Stimulated activated CD4-positive, alpha-beta T cell treated with anti-CD3 and anti-CD28 coated beads, Interleukin-4, amount 100 ng/mL, for 24 hours (primary cell): ENCODE measurements at regions not wholly inside any gene's neighbourhood (a gene's known extent, or its start where the extent isn't known, plus 50 kb on each side); places are given as distances from the start of the nearest gene placed in this dataset.

Source experiments
- DNase-seq: peaks from one replicate; pipeline ENCODE4 v3.0.0-alpha.2; 2020

DNA sequence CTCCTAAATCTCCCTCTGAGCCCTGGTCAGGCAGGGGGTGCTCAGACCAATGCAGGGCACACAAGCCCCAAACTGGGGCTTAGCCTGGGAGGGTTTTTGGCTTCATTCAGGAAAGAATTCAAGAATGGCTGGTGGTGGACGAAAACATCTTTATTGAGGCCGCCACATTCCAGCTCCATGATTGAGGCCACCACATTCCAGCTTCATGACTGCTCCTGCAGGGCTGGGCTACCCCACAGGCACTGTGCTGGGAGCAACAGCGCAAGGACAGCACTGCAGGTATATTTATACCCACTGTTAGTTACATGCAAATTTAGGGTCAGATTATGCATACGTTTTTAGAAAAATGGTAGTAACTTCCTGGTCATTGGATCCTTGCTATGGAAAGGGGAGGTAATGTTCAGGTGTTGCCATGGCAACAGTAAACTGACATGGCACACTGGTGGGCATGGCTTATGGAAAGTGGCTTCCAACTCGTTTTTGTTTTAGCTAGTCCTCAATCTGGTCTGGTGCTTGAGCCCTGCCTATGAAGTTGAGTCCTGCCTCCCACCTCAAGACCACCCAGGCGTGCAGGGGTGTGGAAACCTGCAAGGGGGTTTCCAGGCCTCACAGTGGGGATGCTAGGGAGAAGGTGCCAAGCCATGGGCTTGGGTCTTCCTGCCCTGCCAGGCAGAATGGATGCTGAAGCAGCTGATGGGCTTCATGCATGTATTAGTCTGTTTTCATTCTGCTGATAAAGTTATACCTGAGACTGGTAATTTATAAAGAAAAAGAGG lies 348.7 kb upstream of the AJAP1 start:
- no peak for DNase-seq

DNA sequence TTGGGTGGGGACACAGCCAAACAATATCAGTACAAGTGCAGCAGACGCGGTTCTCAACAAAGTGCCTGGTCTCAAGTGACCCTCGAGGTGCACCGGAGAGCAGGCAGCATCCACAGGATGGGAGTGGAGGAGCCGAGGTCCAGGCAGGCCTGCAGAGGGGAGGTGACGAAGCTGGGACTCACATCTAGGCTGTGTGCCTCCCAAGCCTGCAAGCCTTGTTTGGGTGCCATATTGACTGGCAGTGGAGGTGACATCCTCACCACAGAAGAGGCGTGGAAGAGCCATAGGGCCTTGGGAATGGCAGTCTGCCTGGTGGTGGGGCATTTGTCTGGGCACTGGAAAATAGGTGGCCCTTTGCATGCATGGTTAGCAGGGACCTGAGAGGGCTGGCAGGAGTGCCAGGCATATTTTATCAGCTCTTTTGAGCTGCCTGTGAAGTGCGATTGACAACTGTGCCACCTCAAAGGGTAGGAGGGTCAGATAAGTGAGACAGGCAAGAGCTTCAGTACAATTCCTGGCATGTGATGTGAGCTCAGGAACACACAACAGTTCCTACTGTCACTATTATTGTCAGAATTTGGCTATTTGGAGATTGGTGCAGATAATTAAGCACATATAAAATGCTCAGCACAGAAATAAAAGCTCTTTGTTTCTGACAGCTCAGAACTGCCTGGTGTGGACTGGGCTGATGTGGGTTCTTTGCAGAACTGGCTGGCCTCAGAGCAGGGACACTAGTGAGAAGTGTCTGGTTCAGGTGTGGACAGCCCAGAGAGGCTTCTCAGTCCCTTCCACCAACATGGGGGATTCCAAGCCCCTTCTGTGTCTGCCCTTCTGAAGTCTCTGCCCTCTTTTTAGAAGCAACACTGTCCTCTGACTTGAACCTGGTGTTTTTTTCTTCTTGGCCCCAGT lies 347.6 kb upstream of the AJAP1 start:
- DNase-seq: no peak

DNA sequence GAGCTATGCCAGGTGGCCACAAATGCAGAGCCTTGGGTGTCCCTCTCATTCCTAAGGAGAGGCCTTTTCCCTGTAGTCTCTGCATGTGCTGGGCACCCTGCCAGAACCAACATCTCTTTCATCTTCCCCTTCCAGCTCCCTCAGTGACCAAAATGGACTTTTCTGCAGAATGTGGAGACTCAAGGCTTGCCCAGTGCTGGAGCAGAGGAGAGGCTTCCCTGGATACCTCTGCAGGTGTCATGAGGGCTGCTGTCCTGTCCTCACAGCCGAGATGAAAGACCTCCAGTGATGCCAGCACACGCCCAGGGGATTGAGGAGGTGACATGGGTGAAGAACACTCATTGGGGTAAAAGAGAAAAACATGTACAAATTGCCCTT lies 347.0 kb upstream of the AJAP1 start:
- no peak for DNase-seq

DNA sequence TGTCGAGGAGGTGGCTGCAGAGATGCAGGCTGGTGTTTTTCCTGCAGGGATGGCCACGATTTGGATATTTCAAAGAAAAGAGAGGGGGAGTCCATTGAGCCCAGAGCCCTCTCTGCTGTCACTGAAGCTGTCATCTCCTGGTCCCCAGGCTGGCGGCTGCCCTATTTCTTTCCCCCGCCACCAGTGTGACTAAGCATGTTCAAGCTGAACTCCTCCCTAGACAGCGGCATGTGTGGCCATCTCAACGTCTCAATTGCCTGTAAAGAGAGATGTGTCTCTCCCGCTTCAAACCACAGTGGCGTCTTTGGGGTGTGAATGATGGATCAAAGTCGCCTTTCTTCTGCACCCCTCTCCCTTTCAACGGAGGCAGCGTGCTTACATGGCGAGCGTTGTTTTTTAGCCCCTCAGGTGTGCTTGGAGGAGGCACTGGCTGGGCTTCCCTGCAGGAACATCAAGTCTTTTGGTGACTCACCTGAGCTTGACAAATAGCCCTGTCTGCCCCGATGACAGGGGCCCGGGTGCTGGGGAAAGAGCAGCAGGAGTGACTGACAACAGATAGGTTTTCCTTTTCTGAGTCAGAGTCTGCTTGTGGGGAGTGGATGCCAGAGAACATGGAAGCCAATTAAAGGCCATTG lies 346.4 kb upstream of the AJAP1 start:
- no peak for DNase-seq

DNA sequence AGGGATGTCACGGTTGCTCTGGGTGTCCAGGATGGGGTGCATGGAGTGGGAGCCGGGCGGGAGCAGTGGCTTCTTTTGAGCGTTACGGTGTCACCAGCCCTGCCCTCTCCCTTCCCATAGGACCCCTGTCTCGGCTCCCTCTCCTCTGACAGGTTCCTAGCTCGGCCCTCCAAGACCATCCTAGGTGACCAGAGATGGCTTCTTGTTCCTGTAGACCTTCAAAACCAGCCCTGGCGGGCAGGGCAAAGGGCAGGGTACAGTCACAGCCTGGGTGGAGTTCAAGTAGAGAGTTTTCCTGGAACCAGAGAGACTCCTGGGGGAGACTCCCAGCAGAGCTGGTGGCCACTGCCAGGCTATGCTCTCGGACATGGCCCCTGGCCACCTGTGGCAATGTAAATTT lies 345.6 kb upstream of the AJAP1 start:
- DNase-seq: no peak

DNA sequence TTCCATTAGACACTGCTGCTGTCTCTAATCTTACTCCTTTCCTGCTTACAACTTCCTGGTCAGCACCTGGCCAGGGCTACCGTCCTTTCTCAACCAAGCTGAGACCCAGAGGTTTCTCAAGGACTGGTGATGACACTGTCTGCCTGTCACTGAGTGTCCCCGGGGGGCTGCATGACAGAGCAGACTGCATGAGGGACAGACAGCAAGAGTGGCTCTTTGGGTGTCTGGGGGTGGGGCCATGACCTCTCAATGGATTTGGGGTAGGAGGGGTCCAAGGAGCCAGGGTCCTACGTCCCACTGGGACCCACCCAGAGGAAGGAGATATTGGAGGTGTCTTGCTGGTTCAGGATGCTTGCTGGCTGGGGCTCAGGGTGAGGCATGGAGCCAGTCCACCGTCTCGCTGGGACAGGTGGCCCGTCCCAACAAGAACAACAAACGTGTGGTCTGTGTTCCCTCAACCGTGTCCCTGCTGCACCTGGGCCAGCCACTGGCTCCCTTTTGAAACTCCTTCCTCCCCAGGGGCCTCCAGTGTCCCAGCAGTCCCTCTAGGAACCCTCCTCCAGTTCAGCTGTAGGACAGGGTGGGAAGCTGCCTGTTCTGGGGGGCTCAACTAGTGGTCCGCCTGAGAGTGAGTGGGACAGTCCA lies 344.6 kb upstream of the AJAP1 start:
- no peak for DNase-seq

DNA sequence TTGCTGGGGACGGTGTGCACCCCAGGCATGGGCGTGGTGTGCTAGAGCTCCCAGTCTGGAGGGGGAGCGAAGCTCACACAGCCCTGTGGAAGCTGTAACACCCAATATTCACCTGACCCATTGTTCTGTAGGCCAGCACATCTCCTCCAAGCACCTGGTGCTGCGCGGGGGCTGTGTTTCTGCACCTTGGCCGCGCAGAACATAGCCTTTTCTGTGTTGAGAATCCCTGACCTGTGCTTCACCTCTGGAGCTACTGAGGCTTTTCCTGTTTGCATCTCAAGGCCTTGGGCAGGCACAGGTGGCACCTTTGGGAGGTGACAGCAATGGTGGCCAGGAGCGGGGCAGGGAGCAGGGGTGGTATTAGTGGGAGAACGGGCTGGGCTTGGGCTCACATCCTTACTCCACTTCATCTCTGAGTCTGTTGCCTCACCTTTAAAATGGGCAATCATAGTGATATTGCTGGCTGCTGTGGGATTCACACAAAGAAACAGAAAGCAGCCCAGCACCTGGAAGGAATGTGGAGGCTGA lies 343.9 kb upstream of the AJAP1 start:
- no peak for DNase-seq

DNA sequence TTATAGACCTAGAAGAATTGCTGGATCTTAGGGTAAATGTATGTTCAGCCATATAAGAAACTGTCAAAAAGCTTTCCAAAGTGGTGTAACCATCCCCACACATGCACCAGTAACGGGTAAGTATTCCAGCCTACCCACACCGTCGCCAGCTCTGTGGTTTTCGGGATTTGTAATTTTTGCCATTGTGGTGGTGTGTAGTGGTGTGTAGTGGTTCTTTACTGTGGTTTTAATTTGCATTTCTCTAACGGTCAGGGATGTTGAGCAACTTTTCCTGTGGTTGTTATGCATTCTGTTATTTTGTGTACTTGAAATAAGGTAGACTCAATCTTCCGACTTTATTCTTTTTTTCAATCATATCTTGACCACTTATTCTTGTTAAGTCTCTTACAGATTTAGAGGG lies 342.4 kb upstream of the AJAP1 start:
- DNase-seq: no peak

DNA sequence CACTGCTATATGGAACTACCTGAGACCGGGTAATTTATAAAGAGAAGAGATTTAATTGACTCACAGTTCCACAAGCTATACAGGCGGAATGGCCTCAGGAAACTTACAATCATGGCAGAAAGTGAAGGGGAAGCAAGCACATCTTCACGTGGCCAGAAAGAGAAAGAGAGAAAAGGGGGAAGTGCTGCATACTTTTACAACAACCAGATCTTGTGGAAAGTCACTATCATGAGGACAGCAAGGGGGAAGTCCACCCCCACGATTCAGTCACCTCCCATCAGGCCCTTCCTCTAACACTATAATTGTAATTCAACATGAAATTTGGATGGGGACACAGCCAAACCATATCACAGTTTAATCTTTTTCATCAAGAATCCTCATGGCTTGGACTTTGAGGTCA lies 339.2 kb upstream of the AJAP1 start:
- DNase-seq: no peak

DNA sequence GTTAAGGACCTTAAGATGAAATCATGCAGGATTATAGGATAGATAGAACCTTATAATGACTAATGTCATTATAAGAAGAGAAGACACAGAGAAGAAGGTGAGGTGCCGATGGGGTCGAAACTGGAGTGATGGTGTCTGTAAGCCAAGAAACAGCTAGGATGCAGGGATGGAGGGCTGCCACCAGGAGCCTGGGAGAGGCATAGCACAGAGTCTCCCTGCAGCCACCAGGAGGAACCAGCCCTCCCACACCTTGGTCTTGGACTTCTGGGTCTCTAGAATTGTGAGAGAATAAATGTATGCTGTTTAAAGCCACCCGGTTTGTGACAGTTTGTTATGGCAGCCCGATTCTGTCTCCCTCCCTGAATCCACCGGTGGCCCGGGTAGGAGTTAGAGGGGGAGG lies 337.2 kb upstream of the AJAP1 start:
- DNase-seq: no peak

DNA sequence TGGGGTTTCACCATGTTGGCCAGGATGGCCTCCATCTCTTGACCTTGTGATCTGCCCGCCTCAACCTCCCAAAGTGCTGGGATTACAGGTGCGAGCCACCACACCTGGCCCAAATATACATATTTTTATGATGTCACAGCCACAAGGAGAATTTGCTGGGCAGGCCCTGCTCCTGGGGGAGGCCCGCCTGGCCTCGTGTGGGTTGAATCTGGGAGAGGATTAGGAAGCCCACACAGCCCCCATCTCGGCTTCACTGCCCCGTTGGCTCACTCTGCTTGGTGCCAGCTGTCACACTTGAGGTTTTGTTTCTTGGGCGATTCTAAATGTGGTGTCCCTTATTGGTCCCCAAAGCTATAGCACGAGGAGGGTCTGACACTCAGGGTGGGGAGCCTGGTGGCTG lies 335.7 kb upstream of the AJAP1 start:
- DNase-seq: no peak

DNA sequence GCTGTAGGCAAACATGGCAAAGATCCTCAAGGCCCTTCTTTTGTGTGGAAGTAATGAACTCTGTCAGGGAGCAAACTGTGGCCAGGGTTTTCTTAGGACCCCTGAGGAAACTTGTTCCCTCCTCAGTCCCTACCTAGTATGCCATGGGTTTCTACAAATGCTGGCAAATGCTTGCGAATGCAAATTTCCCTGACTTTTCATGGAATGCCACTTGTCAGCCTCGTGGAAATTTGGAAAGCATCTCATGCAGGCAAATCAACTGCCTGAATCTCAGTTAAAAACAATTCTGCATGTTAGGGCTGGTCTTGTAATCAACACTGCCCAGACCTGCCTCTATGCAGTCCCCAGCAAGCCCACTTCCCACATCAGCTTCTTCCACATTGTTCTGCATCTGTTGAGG lies 334.9 kb upstream of the AJAP1 start:
- DNase-seq: no peak

DNA sequence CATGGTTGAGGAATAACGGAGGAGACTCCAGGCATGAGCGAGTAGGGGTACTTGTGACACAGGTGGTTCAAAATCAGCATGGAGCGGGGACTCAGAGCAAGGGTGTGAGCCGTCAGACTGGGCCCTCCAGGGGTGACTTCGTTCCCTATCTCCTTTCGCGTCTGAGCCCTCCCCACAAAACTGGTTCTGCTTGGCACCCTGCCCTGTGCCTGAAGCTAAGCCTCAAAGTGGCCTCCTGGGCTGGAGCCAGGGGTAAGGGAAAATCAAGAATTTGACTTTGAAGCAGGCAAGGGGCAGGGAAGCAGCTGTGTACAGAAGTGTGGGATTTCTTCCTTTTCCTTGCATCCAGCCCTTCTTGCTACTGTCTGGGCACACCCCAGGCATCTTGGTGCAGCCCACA lies 331.5 kb upstream of the AJAP1 start:
- no peak for DNase-seq

DNA sequence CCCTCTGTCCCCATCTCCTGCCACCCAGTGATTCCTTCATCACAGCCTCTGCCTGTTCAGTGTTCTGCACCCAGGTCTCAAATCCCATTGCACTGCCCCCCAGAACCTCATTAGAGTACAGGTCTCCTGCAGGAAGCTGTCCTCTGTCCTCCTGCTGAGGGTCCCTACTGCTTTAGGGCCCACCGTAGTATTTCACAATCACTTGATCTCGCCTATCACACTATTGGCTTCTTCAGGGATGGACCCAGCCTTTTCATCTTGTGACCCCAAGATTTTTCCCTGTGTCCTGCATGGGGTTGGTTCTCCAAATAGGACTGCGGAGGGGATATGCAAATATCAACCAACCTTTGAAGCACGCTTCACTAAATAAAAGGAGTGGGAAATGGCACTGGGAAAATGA lies 331.1 kb upstream of the AJAP1 start:
- DNase-seq: no peak

DNA sequence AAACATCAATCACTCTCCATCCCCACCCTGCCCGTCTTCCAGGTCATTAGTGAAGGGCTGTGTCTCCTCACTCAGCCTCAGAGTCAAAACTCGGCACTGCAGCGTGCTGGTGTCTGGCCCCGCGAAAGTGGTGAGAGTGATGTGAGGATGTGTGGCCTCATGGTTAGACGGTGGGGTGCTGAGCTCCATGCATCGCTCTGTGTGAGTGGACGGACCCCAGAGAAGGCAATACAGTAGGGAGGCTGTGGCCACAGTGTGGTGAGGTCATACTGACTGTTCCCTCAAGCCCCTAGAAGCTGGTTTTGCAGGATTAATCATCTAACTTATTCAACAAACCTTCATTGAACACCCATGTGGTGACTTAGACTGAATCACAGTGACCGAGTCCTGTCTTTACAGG lies 329.9 kb upstream of the AJAP1 start:
- no peak for DNase-seq

DNA sequence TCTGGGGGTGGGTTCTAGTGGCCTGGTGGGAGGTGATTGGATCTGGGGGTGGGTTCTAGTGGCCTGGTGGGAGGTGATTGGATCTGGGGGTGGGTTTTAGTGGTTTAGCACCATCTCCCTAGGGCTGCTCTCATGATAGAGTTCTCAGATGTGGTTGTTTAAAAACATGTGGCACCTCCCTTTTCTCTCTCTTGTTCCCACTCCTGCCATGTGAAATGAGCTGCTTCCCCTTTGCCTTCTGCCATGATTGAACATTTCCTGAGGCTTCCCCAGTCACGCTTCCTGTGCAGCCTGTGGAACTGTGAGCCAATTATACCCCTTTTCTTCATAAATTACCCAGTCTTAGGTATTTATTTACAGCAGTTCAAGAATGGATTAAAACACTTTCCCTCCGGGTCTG lies 327.3 kb upstream of the AJAP1 start:
- no peak for DNase-seq

DNA sequence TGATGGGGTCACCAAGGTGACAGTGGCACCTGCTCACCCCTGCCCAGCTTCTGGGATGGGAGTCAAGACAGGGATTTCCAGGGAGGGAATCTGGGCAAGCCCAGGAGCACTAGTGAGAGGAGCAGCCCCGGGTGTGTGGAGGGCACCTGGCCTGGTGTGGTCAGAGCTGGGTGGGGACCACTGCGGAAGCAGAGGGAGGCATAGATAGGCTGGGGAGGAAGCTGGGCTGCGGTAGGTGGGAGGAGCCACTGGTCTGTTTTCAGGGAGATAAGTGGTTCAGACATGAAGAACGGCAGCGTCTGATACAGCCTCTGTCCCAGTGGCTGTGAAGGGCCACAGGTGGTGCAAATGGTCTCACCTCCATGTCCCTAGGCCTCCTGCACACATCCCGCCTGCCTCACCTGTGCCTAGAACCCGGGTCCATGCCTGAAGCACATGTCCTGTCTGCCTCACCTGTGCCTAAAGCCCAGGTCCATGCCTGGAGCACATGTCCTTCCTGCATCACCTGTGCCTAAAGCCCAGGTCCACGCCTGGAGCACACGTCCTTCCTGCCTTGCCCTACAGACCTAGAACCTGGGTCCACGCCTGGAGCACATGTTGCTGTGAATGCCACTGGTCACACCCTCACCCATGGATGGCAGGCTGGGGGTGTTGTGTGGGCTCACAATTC lies 325.9 kb upstream of the AJAP1 start:
- no peak for DNase-seq

DNA sequence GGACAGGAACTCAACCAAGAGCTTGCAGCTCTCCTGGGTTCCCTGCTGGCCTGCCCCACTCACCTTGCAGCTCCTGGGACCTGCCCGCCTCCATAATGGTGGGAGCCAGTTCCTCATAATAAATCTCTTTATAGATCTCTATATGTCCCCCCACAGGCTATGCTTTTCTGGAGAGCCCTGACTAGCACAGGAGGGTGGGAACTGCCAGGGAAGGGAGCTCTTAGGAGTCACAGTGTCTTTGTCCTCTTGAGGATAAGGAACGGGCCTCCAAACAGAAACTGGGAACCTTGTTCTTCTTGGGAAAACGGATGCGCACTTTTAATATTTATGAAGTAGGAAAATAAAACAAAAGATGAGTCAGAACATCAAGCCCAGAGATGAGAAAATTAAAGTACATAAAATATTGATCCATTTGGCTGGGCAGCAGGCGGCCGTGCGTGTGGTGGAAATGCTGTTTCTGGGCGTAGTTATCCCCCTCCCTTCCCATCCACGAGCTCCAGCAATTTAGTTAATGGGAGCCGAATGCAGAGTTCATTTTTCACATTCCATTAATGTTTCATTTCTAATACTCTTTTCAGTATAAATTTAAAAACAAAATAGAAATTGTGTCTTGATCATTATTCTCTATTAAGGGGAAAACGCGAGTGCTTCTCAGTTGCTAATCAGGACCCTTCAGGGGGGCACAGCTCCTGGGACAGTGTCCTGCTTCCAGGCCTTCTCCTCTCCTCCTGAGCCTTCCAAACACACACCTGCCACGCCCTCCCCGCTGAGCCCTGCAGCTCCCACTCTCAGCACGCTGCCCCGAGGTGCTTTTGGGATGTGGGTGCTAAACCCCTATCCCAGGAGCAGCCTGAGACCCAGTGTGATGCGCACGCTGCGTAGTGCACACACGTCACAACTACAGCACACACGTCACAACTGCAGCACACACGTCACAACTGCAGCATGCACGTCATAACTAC lies 323.3 kb upstream of the AJAP1 start:
- no peak for DNase-seq

DNA sequence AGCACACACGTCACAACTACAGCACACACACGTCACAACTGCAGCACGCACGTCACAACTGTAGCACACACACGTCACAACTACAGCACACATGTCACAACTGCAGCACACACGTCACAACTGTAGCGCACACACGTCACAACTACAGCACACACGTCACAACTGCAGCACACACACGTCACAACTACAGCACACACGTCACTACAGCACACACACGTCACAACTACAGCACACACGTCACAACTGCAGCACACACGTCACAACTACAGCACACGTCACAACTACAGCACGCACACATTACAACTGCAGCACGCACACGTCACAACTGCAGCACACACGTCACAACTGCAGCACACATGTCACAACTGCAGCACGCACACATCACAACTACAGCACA lies 322.6 kb upstream of the AJAP1 start:
- DNase-seq: no peak

DNA sequence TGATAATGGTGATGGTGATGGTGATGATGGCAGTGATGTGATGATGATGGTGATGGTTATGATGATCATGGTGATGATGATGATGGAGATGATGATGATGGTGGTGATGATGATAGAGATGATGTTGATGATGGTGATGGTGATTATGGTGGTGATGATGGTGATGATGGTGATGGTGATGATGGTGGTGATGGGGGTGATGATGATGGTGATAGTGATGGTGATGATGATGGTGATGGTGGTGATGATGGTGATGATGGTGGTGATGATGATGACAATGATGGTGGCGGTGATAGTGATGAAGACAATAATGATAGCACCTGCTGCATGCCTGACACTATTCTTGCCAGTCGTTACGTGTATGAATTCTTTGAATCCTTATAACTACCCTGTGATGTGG lies 317.9 kb upstream of the AJAP1 start:
- DNase-seq: no peak

DNA sequence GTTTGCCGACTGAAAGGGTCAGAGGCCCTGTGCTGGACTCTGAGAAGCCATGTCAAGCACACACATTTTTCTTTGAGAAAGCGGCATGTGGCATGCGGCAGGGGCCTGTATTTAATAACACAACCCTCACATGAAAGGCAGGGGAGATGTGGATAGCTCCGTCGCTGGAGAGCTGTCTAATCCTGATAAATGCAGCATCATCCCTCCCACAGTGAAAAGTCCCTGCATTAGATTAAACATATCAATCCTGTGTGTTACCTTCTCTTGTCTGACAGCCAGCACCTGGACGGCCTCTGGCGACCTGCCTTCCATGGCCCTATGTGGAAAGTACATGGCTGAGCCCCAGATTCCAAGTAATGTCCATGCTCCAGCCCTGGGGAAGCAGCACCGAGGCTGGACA lies 313.0 kb upstream of the AJAP1 start:
- no peak for DNase-seq
